SH-SY5Y (cell line): ENCODE measurements at regions not wholly inside any gene's neighbourhood (a gene's known extent, or its start where the extent isn't known, plus 50 kb on each side); places are given as distances from the start of the nearest gene placed in this dataset.

Experiments used
- GATA2 ChIP-seq: IDR thresholded peaks from 2 replicates; pipeline ENCODE4 v1.6.1; 2011; ENCODE audit warnings: mild to moderate bottlenecking, low read depth, low read length
- GATA3 ChIP-seq: IDR thresholded peaks from 2 replicates; pipeline ENCODE4 v1.6.1; 2011; ENCODE audit warnings: low read depth, mild to moderate bottlenecking, low read length, moderate library complexity

GRCh38 chr9:18385696-18386490 lies 88.1 kb upstream of the ADAMTSL1 start:
- TF ChIP-seq GATA2 (no peak), GATA3 (no peak)
